Esophagus (tissue), 2 donors: ENCODE measurements at regions not wholly inside any gene's neighbourhood (a gene's known extent, or its start where the extent isn't known, plus 50 kb on each side); places are given as distances from the start of the nearest gene placed in this dataset.

ENCODE experiments used
- H3K27ac ChIP-seq, 2 donors: one replicate each; pipeline ENCODE4 v1.5.1; 2013; ENCODE audit warnings: low read depth in 2 of 2, mild to moderate bottlenecking in 2 of 2, inconsistent platforms in 1 of 2, low read length in 1 of 2, moderate library complexity in 1 of 2
- H3K27me3 ChIP-seq, 2 donors: one replicate each; pipeline ENCODE4 v1.6.1; 2013; ENCODE audit warnings: low read length in 2 of 2, control low read depth in 1 of 2, mild to moderate bottlenecking in 1 of 2; ENCODE audit not compliant: insufficient read depth in 2 of 2, control insufficient read depth in 1 of 2
- H3K36me3 ChIP-seq, 2 donors: one replicate each; pipeline ENCODE4 v1.6.1; 2013; ENCODE audit warnings: low read length in 1 of 2; ENCODE audit not compliant: control insufficient read depth in 2 of 2, insufficient read depth in 2 of 2
- H3K4me1 ChIP-seq, 2 donors: one replicate each; pipeline ENCODE4 v1.6.1; 2013; ENCODE audit warnings: low read length in 1 of 2; ENCODE audit not compliant: control insufficient read depth in 2 of 2, insufficient read depth in 2 of 2
- H3K4me3 ChIP-seq, 2 donors: one replicate each; pipeline ENCODE4 v1.5.1; 2013; ENCODE audit warnings: low read length in 2 of 2, mild to moderate bottlenecking in 2 of 2, low read depth in 1 of 2, moderate library complexity in 1 of 2
- H3K9me3 ChIP-seq, 2 donors: one replicate each; pipeline ENCODE4 v1.6.1; 2013; ENCODE audit warnings: mild to moderate bottlenecking in 2 of 2, low read depth in 1 of 2, low read length in 1 of 2, moderate library complexity in 1 of 2; ENCODE audit not compliant: control insufficient read depth in 2 of 2, insufficient read depth in 1 of 2
- WGBS, 2 donors: extraction: QIAGEN DNeasy Blood & Tissue Kit; methylation state at CpG; one replicate each; pipeline ENCODE4 v1.1.7; 2013; 5-methylcytosine and 5-hydroxymethylcytosine counted together
- donor health status: healthy with polysubstance abuse.
- donor health status: Bipolar disorder and iron deficiency.

- H3K36me3 ChIP-seq = no peaks in the 10 kb centered on the region
- H3K27ac ChIP-seq = no peak overlapping the region
- H3K4me3 ChIP-seq = no peak overlapping the region
- H3K4me1 ChIP-seq = no peaks in the 10 kb centered on the region
- 34 to 39% methylated on average over 1 of the region's 1 CpG for WGBS, 2 donors
- H3K27me3 ChIP-seq = no peaks in the 10 kb centered on the region
- no peaks in the 10 kb centered on the region for H3K9me3 ChIP-seq
These were observed 370.5 kb upstream of the HS3ST1 start for GRCh38 chr4:11799196-11799595.

- no peaks in the 10 kb centered on the region for H3K4me1 ChIP-seq
- H3K36me3 ChIP-seq = no peaks in the 10 kb centered on the region
- no peaks in the 10 kb centered on the region for H3K9me3 ChIP-seq
- H3K27me3 ChIP-seq = no peaks in the 10 kb centered on the region
- WGBS, 2 donors = 63 to 70% methylated on average over 3 of the region's 3 CpGs
- H3K4me3 ChIP-seq = no peak overlapping the region
- H3K27ac ChIP-seq = no peak overlapping the region
These were observed 363.1 kb upstream of the HS3ST1 start for GRCh38 chr4:11791797-11792196.

GRCh38 chr4:11790230-11790629 lies 361.5 kb upstream of the HS3ST1 start:
- Histone ChIP-seq H3K27ac (no peak overlapping the region), H3K9me3 (no peaks in the 10 kb centered on the region), H3K36me3 (no peaks in the 10 kb centered on the region), H3K4me3 (no peak overlapping the region), H3K4me1 (no peaks in the 10 kb centered on the region), H3K27me3 (no peaks in the 10 kb centered on the region)
- WGBS, 2 donors = 83 to 86% methylated on average over 4 of the region's 4 CpGs

- Histone ChIP-seq H3K27me3 (no peaks in the 10 kb centered on the region), H3K4me3 (no peak overlapping the region), H3K36me3 (no peaks in the 10 kb centered on the region), H3K9me3 (no peaks in the 10 kb centered on the region), H3K27ac (no peak overlapping the region), H3K4me1 (no peaks in the 10 kb centered on the region)
- WGBS, 2 donors = 40 to 46% methylated on average over 1 of the region's 1 CpG
These were observed 354.9 kb upstream of the HS3ST1 start for GRCh38 chr4:11783588-11783987.

GRCh38 chr4:11782859-11783258 lies 354.2 kb upstream of the HS3ST1 start:
- Histone ChIP-seq H3K36me3 (no peaks in the 10 kb centered on the region), H3K9me3 (no peaks in the 10 kb centered on the region), H3K4me1 (no peaks in the 10 kb centered on the region), H3K27me3 (no peaks in the 10 kb centered on the region), H3K27ac (no peak overlapping the region), H3K4me3 (no peak overlapping the region)
- 65 to 73% methylated on average over 5 of the region's 5 CpGs for WGBS, 2 donors

- no peak overlapping the region for H3K27ac ChIP-seq
- no peaks in the 10 kb centered on the region for H3K9me3 ChIP-seq
- H3K27me3 ChIP-seq = no peaks in the 10 kb centered on the region
- no peak overlapping the region for H3K4me3 ChIP-seq
- H3K36me3 ChIP-seq = no peaks in the 10 kb centered on the region
- 64 to 67% methylated on average over 3 of the region's 3 CpGs for WGBS, 2 donors
- no peaks in the 10 kb centered on the region for H3K4me1 ChIP-seq
These were observed 348.8 kb upstream of the HS3ST1 start for GRCh38 chr4:11777447-11777846.

GRCh38 chr4:11774346-11774745 lies 345.7 kb upstream of the HS3ST1 start:
- no peaks in the 10 kb centered on the region for H3K27me3 ChIP-seq
- H3K9me3 ChIP-seq = no peaks in the 10 kb centered on the region
- H3K4me3 ChIP-seq = no peak overlapping the region
- no peaks in the 10 kb centered on the region for H3K4me1 ChIP-seq
- H3K36me3 ChIP-seq = no peaks in the 10 kb centered on the region
- 60 to 70% methylated on average over 2 of the region's 2 CpGs for WGBS, 2 donors
- no peak overlapping the region for H3K27ac ChIP-seq

- 80 to 86% methylated on average over 3 of the region's 3 CpGs for WGBS, 2 donors
- H3K4me1 ChIP-seq = no peaks in the 10 kb centered on the region
- no peaks in the 10 kb centered on the region for H3K27me3 ChIP-seq
- no peak overlapping the region for H3K27ac ChIP-seq
- no peaks in the 10 kb centered on the region for H3K36me3 ChIP-seq
- no peak overlapping the region for H3K4me3 ChIP-seq
- no peaks in the 10 kb centered on the region for H3K9me3 ChIP-seq
These were observed 345.1 kb upstream of the HS3ST1 start for GRCh38 chr4:11773798-11774197.

GRCh38 chr4:11769434-11769833 lies 340.7 kb upstream of the HS3ST1 start:
- Histone ChIP-seq H3K9me3 (no peaks in the 10 kb centered on the region), H3K36me3 (no peaks in the 10 kb centered on the region), H3K27me3 (no peaks in the 10 kb centered on the region), H3K27ac (no peak overlapping the region), H3K4me3 (no peak overlapping the region), H3K4me1 (no peaks in the 10 kb centered on the region)
- 70% methylated on average over 3 of the region's 3 CpGs for WGBS, 2 donors

- H3K4me1 ChIP-seq = no peaks in the 10 kb centered on the region
- H3K9me3 ChIP-seq = no peaks in the 10 kb centered on the region
- 53 to 66% methylated on average over 7 of the region's 7 CpGs for WGBS, 2 donors
- H3K36me3 ChIP-seq = no peaks in the 10 kb centered on the region
- H3K4me3 ChIP-seq = no peak overlapping the region
- no peaks in the 10 kb centered on the region for H3K27me3 ChIP-seq
- H3K27ac ChIP-seq = no peak overlapping the region
These were observed 339.7 kb upstream of the HS3ST1 start for GRCh38 chr4:11768251-11768972.
